ENCODE measurements at regions not wholly inside any gene's neighbourhood (a gene's known extent, or its start where the extent isn't known, plus 50 kb on each side); places are given as distances from the start of the nearest gene placed in this dataset.

- no peak for DNase-seq
These were observed 206.6 kb upstream of the GPR26 start for GRCh38 chr10:123459371-123460091.

GRCh38 chr10:123462246-123462645, 203.9 kb upstream of the GPR26 start:
- no peak for DNase-seq

GRCh38 chr10:123462756-123463155, 203.4 kb upstream of the GPR26 start:
- DNase-seq = no peak

DNA sequence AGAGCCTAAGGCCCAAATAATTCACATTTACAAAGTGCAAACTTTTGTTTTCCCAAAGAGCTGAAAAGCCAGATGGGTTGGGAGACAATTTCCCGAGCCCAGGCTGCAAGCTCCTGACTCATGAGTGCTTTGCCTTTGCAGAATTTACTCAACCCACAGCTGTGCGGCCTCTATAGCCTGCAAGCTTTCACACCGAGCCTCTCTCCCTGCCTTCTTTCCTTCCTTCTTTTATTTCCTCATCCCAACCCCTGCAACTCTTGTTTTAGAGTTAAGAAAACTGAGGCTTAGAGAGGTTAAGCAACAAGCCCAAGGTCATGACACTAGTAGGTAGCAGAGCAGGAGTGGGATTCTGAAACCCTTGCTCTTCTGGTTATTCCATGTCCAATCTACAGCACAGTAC, 203.0 kb upstream of the GPR26 start:
- no peak for DNase-seq

DNA sequence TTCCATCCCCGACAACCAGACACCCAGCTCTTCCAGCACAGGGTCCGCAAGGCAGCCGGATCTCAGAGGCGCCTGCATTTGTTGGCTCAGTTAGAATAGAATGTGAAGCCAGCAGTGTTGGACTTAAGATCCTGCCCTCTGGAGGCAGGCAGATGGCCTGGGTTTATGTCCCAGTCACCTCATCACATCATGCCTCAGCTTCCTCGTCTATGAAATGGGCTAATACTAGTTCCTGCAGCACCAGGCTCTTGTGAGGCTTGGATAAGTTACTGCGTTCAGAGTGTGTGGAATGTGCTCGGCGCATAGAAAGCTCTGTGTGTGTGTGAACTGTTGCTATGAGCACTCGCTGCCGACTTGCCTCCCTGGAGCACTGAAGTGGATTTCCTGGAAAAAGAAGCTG, 202.5 kb upstream of the GPR26 start:
- no peak for DNase-seq

DNA sequence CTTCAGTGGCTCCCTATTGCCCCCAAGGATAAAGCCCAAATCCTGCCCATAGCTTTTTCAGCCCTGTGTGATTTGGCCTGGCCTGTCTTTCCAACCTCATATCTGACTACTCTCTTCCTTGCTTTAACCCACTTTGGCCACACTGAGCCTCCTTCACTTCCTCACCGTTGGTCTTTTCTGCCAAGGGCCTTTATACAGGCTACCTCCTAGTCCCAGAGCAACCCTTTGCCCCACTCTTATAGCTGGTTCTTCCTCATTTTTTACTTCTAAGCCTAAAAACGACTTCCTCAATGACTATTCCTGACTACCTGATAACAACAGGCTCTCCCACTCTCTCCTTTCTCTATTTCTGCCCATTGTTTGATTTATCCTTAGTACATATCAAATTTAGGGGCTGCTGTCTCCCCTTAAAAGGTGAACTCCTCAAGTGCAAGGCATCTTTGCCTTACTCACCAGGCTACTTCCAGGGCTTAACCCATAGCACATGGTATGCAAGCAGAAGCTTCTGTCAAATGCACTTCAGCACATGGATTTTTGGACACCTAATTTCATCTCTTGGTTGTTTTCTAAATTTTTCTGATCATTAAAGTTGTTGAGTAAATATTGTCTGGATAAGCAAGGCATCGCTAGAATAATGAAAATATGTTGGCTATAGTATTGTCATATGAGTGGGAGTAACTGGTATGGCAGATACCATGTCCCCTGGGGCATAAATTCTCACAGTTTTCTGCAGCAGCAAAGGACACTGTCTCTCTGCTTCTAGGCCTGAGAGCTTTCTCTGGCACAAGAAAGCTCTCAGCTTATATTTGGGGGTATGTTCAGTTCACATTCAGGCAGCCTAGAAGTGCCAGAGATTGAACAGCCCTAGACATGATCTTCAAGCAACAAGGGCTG, 201.5 kb upstream of the GPR26 start:
- no peak for DNase-seq

- DNase-seq = no peak
These were observed 195.7 kb upstream of the GPR26 start for GRCh38 chr10:123470336-123470921.

DNA sequence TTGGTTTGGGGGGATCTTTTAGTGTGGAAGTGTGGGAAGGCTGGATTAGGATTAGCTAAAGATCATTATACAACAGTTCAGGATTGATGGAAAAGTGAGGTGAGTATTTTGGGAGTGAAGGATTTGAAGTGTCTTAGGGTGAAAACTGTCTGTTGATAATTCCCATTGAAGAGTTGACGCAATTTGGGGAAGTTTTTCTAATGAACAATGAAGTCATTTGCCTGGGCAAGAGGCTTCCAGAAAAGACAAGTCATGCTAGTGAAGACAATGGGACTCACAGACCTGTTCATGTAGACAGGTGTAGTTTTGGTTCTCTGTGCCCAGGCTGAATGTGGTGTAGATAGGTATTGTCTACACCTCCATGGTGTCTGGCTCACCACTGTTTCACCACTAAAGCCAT, 194.3 kb upstream of the GPR26 start:
- no peak for DNase-seq

DNA sequence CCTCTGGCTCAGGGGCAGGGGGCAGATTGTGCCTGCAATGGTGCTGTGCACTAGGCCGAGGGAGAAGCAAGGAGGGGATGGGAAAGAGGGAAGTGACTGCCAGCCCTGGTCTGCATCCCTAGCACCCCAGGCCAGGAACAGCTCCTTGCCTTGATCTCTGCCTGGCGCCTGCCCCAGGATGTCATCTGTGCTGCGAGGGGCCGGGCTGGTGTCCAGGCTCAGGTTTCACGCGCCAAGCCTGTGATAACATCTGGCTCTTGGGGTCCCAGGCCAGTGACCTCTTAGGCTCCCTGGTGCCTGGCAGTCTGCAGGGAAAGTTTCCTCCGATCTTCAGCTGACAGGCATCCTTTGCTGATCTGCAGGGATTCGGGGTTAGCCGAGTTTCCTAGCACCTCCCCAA, 193.5 kb upstream of the GPR26 start:
- no peak for DNase-seq

- DNase-seq = no peak
These were observed 191.5 kb upstream of the GPR26 start for GRCh38 chr10:123474700-123475099.

DNA sequence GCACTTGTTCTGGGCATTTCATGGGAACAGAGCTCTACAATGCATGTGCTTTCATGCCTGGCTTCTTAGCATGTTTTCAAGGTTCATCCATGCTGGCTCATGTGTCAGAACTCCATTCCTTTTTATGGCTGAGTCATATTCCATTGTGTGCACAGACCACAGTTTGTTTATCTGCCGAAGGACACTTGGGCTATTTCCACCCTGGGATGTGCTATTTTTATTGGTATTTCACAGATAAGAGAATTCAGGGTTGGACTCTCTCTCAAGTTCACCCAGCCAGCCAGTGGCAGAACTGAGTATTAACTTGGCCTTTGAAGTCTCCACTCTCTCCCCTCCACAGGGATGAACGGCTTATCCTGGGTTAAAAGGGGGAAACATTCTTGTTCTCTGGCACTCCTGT, 190.7 kb upstream of the GPR26 start:
- DNase-seq = no peak

DNA sequence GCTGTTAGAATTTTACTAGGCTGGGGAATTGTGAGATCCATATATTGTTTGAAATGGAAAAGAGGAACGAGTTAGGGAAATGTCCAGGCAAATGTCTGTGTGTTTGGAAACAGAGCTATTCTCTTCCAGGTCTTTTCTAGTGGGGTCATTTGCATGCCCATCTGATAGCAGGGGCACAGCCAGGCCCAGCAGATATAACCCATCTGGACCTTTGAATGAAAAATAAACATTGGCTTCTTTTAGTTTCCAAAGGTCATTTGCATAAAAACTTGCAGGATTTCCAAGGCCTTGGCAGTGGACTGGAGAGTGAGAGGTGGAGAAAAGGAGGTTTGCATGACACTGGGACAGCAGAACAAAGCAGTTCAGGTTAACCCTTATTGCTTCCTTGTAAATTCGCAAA, 188.0 kb upstream of the GPR26 start:
- no peak for DNase-seq

GRCh38 chr10:123479640-123480039, 186.5 kb upstream of the GPR26 start:
- DNase-seq = no peak

GRCh38 chr10:123480344-123480743, 185.8 kb upstream of the GPR26 start:
- DNase-seq = no peak

- DNase-seq = no peak
These were observed 185.3 kb upstream of the GPR26 start for GRCh38 chr10:123480845-123481244.

GRCh38 chr10:123484722-123485121, 181.4 kb upstream of the GPR26 start:
- DNase-seq = no peak

DNA sequence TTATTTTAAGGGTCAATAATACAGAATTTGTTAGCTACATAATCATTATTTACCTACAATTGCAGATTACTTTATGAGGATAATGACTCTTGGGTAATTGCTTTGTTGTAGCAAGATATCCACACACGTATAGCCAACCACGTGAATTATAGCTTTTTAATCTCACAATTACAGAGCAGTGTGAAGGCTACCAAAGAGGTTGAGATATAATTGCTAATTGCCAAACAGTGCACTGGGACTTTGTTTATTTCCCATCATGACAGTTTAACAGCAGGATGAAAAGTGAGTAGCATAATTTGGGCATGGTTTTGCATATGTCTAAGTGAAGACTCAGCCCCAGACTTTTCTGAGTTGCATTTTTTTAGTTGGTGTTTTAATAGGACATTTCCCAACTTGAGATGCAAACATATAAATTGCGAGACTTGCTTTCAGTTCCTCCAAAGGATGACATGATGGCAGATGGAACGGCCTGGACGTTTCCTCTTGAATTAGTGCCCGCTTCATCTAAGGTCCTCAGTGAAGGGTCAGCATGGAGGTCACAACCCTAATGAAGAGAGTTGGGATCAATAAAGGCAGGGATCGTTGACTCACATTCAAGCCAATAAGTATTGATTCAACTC, 180.7 kb upstream of the GPR26 start:
- no peak for DNase-seq

- DNase-seq = no peak
These were observed 177.7 kb upstream of the GPR26 start for GRCh38 chr10:123488436-123488835.

GRCh38 chr10:123491364-123491763, 174.8 kb upstream of the GPR26 start:
- no peak for DNase-seq

DNA sequence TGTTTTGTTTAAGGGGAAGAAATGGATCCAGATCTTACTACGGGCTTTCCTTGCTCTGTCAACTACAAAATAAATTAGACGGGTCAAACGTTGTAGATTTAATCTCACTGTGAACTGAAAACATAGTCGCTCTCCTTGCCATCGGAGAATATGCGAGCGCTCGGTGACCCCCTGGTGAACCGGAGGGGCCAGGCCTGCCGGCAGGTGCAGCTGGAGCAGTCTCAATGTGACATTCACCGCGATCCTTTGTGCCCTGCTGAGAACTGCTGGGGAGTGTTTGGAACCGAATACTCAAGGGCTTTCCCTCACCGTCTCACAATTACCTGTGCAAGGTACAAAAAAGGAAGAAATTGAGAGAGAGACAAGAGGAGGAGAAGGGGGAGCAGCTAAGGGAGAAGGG, 174.1 kb upstream of the GPR26 start:
- no peak for DNase-seq

GRCh38 chr10:123494301-123494808, 171.8 kb upstream of the GPR26 start:
- DNase-seq = no peak

DNA sequence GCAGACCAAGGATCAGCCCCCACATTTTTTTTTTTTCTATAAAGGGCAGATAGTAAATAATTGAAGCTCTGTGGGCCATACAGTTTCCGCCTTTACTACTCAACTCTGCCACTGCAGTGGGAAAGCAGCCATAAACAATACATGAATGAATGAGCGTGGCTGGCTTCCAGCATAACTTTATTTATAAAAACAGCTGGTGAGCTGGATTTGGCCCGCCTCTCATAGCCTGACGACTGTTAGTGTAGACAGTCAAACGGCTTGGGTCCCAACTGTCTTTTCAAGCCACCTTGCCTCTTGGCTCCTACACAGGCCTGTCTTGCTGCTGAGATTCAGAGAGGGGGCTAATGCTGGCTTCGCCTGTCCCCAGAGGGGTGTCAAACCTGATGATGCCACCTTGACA, 169.8 kb upstream of the GPR26 start:
- no peak for DNase-seq

DNA sequence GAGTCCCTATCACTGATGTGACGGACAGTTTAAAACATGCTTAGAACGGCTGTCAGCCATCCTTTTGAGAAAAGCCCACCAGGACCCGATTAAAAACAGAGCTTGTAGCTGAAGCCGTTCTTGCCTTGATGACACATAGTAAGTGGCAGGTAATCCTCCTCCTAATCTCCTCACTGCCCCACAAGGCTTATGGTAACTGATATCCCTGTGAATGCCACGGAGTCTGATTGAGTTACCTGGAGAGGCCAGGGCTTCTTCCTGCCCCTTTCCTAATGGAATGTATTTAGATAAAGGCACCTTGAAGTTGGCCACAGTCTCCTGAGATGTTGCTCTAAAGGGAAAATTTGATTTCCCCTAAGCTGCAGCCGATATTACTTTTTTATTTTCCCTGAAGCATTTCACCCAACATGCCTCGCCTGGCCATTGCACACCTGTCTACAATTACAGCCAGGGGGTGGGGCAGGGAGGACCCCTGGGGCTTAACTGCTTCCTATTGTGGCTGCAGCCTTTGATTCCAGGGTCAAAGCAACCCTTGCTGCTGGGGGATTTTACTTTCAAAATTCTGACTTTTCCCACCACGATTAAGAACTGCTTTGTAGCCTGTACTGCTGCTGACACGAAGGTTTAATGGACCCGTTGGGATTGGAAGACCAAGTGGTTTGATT, 169.0 kb upstream of the GPR26 start:
- no peak for DNase-seq
